ENCODE measurements at regions not wholly inside any gene's neighbourhood (a gene's known extent, or its start where the extent isn't known, plus 50 kb on each side); places are given as distances from the start of the nearest gene placed in this dataset.
"Not testable (repeated sequence)": the region's sequence is repeated elsewhere in the genome, so short reads cannot be mapped to it uniquely, and the experiment has no call there.

DNA sequence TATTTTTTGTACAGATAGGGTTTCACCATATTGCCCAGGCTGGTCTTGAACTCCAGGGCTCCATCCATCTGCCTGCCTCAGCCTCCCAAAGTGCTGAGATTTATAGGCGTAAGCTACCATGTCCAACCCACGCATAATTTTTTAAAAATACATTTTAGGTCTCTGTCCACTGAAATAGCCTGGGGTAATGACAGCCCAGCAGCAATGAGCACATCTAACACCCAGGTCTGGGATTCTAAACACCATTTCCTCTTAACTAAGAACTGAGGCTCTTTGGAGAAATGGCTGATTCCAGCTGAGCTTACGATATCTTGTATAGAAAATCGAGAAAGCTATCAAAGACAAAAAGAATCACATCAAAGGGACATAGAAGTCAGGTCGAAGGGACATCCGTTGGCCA is 245.3 kb downstream of the PARN start:
- DNase-seq = no peak

DNA sequence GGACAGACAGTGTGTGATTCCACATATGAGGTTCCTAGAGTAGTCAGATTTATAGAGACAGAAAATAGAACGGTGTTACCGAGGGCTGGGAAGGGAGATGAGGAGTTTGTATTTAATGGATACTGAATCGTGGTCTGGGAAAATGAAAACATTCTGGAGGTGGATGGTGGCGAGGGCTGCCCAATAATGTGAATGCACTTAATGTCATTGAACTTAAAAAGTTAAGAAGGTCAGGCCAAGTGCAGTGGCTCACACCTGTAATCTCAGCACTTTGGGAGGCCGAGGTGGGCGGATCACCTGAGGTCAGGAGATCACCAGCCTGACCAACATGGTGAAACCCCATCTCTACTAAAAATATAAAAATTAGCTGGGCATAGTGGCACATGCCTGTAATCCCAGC is 246.2 kb downstream of the PARN start:
- not testable (repeated sequence) for DNase-seq

DNA sequence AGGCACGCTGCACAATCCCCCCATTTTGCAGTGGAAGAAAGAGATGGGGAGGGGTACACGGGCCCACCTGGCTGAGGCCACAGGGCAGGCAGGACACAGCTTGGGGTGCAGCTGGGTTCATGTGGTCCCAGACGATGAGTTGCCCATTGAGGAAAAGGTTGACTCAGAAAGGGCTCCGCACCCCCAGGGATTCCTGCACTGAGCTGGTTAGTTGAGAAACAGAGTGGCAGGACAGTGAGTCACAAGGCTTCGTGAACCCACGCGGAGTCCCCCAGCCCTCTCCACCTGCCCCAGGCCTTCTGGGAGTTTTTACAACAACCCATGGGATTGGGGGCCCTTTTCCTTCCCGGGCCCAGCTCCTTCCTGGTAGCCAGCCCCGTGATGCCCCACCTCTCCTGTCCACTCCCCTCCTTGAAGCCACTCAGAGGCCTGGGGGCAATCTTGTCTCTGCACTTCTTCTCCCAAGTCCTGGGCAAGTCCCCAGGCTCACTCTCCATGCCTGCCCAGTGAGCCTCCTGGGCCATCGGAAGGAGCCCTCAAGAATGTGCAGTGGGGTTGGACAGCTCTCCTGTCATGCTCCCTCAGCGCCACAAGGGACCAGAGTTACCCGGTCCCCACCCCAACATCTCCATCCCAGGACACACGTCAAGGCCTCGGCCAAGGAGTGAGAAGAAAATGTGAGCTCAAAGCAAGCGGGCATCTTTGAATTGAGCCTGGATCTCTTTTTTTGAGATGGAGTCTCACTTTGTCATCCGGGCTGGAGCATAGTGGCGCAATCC is 251.2 kb downstream of the PARN start:
- no peak for DNase-seq

DNA sequence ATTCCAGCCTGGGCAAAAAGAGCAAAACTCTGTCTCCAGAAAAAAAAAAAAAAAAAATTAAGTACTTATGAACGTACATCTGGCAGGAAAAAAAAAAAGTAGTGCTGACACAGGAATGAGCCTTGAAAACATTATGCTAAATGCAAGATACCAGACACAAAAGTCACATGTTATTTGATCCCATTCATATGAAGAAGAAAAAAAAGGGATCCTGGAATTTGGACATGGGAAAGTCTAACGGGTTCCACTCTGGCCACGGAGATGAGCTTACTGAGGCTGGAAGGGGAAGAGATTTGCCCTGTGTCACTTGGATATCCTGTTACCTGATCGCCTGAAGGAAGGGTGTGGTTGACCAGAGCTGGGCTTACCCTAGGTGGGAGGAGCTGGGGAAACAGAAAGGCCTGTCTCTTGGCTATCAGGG is 251.9 kb downstream of the PARN start:
- DNase-seq = no peak

DNA sequence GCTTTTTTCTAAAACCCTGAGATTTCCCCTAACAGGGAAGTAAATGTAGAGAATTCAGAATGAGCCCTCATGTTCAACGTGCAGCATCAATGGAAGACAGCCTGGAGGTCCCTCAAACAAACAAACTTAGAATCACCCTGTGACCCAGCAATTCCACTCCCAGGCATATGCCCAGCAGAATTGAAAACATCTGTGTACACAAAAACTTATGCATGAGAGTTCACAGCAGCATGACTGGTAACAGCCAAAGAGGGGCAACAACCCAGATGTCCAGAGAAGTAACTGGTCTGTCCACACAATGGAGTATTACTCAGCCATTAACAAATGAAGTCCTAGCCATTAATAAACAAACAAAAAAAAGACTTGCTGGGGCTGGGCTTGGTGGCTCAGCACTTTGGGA is 252.7 kb downstream of the PARN start:
- DNase-seq = no peak

DNA sequence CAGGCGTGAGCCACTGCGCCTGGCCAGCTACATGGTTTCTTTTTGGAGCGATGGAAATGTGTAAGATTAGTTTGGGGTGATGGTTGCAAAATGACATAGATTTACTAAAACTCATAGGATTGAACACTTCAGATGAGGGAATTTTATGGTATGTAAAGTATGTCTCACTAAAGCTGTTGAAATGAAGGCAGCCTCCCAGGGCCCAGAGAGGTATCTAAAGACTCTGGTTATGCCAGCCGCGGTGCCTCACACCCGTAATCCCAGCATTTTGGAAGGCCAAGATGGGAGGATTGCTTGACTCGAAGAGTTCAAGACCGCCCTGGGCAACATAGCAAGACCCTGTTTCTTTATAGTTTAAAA is 254.9 kb downstream of the PARN start:
- DNase-seq = no peak

DNA sequence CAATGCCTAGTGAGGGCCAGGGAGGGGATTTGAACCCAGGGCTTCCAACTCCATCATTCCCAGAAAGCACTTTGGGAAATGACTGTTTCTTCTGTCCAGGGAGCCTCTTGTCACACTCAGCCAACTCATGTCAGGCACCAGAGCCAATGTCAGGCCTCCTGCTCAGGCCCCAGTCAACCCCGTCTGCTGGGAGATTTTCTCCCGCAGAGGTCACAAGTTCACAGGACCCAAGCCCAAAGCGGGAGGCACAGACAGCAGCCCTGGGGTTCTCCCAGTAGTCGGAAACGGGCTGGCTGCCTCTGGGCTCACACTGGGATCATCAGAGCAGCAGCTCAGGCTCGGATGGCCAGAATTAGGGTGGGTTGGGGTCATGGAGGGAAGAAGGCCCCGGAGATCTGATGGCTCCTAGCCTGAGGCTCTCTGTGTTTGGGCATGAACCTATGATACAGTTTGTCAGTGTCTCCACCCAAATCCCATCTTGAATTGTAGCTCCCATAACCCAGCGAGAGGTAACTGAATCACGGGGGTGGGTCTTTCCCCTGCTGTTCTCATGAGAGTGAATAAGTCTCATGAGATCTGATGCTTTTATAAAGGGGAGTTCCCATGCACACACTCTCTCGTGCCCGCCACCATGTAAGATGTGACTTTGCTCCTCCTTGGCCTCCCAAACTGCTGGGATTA is 255.5 kb downstream of the PARN start:
- DNase-seq = no peak

DNA sequence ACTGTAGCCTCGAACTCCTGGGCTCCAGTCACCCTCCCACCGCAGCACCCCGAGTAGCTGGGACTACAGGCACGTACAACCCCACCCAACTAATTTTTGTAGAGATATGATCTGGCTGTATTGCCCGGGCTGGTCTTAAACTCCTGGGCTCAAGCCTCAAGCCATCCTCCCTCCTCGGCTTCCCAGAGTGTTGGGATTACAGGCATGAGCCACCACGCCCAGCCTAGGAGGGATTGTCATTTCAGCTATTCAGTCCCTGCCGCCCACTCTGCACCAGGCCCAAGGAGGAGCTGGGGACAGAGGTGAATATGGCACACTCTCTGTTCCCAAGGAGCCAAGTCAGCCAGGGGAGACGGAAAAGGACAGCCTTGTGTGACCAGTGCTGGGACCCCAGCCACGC is 256.2 kb downstream of the PARN start:
- no peak for DNase-seq

DNA sequence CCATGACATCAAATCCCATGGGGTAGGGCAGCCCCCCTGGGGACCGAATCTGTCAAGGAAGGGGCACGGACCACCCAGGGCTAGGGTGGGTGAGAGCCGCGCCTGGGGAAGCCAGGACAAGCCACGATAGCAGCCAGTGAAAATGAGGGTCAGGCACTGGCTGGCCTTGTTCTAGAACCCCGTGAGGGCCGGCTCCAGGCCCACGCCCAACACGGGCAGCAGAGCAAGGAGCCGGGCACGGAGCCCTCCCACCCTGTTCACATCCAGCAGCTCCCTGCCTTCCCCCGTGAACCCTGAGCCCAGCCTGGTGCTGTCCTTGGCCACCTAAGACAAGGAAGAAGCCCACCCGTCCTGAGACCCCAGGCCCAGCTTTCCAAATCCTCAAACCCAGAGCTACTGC is 256.7 kb downstream of the PARN start:
- DNase-seq = no peak

DNA sequence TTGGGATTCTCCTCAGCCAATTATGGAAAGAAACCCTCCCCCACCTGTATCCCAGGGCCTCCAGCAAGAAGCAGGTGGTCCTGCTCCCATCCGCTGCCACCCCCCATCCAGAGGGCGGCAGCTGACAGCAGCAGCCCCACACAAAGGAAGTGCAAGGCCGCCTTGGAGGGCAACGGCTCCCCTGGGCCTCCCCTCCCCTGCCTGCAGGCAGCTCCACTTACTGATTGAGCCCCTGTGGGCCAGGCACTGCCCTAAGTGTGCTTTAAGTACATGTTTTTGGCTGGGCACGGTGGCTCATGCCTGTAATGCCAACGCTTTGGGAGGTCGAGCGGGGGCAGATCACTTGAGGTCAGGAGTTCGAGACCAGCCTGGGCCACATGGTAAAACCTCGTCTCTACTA is 257.6 kb downstream of the PARN start:
- DNase-seq = no peak

DNA sequence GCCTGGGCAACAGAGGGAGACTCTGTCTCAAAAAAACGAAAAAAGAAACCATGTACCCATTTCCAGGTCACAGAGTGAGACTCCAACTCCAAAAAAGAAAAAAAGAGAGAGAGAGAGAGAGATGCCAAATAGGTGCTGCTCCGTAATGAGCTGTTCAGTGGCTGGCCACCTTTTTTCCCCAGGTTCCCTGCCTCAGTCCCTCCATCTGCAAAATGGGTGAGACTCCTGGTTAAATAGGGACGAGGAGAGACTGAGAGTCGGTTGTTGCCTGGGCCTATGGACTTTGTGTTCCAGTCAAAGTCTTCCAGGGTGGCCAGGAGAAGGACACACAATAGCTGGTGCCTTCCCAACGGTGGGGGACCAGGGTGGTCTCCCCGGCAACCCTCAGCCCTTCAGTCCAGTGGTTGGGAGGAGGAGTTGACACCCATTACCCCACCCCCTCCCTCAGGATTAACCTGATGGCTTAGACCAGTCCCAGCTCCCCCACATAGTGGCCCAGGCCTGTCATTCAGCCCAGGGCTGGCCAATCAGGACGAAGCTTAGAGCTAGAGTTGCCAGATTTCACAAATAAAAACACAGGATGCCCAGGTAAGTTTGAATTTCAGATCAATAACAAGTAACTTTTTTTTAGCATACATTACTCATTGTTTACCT is 258.2 kb downstream of the PARN start:
- no peak for DNase-seq

DNA sequence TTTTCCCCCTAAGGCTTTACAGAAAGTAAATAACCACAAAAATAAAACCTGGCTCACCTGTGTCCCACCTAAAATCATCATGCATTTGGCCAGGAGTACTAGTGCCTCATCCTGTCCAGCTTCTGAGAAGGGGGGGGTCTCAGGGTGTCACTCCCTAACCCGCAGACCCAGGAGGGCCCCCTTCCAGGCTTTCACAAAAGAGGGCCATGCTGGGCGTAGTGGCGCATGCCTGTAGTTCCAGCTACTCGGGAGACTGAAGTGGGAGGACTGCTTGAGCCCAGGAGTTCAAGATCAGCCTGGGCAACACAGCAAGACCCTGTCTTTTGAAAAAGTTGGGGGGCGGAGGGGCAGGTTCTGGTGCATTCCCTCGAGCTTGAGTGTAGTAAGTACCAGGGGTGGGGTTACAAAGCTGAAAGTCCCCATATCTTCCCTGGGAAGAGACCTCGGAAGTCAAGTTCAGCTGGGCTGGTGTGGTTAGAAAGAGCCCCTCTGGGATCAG is 259.3 kb downstream of the PARN start:
- DNase-seq = no peak

DNA sequence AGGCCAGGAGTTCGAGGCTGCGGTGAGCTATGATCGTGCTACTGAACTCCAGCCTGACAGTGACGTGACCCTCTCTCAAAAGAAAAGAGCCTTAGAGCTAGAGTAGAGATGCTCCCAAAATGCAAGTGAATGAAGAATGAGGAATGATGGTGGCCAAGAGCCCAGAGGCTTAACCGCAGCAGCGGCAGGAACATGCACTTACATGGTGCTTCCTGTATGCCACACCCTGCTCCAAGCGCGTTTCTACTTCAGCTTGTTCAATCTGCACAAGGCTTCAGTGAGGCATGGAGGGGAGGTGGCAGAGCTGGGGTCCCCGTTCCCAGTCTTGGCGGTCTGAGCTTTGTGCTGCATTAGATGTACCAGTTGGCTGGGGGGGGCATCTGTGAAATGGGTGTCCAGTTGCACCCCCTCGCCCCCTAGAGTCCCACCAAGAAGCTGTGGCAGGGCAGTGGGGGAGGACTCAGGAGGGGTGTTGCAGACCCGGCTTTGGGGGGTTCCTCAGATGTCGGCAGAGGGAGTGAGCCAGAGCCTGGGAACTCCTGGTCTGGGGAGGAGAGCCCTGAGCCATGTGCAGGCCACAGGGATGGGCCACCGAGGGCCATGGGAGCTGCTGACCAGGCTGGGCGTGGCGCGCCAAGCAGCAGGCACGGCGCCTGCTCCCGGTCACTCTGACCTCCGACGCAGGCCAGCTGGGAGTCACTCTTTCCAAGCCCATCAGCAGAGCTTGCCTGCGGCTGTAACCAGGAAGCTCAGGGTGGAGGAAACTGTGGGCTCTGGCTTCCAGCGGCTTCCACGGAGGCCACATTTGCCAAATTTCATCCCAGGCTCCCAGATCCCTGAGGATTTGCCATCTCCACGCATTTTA is 260.1 kb downstream of the PARN start:
- DNase-seq = no peak

DNA sequence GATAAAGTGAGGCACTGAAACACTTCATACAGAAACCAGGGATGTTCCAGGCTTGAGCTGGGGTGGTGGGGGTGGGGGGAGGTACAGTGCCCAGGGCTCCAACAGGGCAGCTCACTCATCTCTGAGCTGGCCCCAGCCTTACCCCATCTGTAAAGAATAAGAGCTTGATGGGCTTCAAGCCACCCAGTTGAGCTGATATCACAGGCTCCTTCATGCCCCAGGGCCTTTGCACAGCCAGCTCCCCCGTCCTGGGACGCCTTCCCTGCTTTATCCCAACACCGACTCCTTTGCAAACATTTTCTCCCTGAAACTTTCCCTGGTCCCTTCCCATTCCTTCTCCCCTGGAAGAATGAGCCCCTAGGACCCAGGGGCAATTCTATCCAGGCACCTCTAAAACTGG is 261.7 kb downstream of the PARN start:
- DNase-seq = no peak

DNA sequence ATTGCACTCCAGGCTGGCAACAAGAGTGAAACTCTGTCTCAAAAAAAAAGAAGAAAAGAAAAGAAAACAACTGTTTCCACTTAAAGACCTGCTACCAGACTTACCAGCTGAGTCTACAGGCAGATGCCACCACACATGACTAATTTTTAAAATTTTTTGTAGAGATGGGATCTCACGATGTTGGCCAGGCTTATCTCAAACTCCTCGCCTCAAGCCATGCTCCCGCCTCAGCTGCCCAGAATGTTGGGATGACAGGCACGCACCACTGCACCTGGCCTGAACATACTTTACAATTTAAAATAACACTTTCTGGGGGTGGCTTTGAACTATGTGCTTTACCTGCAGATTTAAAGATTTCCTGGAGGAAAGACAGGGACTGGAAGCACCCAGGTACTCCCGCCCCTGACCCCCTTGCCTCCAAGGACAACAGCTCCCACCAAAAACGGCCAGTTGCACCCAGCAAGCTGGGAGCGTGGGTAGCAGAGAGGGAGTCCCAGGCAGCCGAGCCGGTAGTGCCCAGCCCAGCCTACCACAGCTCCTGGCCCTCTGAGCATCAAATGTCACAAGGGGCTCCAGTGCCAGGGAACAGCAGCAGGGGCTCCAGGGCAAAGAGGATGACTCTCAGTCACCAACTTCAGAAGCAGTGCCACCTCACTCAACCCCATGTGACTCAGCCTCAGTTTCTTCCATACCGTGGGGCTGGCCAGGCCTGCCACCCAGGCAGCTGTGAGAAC is 262.9 kb downstream of the PARN start:
- DNase-seq = no peak

DNA sequence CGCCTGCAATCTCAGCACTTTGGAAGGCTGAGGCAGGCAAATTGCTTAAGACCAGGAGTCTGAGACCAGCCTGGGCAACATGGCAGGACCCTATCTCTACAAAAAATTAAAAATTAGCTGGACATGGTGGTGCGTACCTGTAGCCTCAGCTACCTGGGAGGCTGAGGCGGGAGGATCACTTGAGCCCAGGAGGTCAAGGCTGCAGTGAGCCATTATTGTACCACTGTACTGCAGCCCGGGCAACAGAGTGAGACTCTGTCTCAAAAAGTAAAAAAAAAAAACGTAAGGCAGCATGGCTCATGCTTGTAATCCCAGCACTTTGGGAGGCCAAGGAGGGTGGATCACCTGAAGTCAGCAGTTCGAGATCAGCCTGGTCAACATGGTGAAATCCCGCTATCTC is 263.6 kb downstream of the PARN start:
- DNase-seq = no peak

DNA sequence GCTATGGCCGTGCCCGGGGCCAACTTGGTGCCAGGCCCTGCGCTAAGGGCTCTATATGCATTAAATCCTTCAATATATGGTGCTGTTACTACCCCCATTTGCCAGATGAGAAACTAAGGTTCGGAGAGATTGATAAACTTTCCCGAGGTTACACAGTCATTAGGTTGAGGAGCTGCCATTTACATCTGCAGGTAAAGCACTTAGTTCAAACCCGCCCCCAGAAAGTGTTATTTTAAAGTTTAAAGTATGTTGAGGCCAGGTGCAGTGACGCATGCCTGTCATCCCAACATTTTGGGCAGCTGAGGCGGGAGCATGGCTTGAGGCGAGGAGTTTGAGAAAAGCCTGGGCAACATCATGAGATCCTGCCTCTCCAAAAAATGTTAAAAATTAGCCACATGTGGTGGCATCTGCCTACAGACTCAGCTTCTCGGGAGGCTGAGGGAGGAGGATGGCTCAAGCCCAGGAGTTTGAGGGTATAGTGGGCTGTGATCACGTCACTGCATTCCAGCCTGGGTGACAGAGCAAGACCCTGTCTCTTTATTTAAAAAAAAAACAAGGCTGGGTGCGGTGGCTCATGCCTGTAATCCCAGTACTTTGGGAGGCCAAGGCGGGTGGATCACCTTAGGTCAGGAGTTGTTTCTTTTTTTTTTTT is 264.7 kb downstream of the PARN start:
- DNase-seq = no peak

DNA sequence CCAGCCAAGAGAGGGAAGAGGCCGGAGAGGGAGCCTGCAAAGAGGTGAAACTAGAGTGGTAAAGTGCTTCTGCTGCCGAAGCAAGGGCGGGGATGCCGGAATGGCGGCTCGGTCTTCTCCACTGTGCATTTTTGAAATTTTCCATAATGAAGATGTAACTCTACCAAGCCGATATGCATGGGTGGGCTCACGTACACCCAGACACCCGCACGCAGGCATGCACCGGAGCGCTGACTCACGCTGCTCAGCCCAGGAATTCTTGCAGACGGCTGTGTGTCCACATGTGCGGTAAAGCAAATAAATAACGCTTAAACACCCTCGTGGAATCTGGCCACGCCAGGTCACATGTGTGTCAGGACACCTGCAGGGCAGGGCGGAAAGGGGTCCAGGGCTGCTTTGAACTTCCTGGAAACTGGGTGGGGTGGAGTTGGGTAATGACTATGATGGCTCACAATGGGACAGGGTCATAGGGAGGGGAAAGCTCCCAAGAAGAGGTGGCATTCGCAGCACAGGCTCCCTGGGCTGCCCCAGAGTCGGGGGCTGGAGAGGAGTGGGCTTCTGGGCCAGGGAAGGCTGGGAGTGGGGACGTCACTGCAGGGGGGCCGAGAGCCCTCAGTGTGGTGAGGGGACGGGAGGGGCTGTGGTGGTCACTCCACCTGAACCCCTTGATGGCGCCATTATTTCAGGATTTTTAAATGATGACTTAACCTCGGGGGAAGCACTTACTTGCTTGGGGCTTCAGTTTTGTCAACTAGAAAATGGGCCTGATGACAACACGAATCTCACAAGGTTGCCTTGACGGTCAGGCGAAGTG is 265.5 kb downstream of the PARN start:
- DNase-seq = peak; percentile 59

DNA sequence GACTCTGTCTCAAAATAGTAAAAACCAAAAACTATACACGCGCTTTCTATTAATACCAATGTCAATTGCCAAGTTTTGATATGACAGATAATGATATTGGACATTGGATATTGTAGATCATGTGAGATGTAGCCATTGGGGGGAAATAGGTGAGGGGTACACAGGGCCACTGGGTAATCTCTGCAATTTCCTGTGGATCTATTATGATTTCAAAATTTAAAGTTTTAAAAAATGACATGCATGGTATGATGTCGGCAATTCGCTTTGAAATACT is 266.0 kb downstream of the PARN start:
- no peak for DNase-seq

DNA sequence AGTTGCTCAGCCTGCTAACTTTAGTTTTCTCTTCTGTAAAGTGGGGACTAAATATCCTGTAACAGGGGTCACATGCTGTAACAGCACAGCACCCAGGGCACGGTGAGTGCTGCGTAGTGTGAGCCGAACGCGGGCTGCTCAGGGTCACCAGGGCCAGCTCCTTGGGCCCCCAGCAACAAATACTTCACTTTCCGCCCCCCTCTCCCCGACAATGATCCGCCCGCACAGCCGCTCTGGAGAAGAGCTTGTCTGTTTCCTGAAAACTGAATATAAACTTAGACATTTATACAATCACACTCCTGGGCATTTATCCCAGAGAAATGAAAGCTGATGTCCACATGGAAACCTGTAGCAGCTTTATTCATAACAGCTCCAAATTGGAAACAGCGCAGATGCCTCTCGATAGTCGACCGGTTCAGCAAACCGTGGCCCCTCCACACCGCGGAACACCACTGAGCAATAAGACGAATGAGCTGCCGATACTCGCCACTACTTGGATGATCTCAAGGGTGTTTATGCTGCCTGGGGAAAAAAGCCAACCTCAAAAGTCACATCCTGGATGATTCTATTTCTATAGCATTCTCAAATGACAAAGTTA is 267.2 kb downstream of the PARN start:
- no peak for DNase-seq
